GM23338 (cell line): ENCODE measurements at regions not wholly inside any gene's neighbourhood (a gene's known extent, or its start where the extent isn't known, plus 50 kb on each side); places are given as distances from the start of the nearest gene placed in this dataset.

ENCODE experiments used
- ATAC-seq: fragments of 200-7000 bp; cut with Tn5 transposase; 3 replicates; pipeline ENCODE4 v1.9.1; 2020
- DNase-seq: peaks from one replicate; pipeline ENCODE4 v3.0.0-alpha.2; 2015; ENCODE audit warnings: low spot score
- H2AFZ ChIP-seq: fragments of 200-600 bp; sonication (generic); 2 replicates; pipeline ENCODE4 v1.8.0; 2016; ENCODE audit warnings: antibody characterized with exemption, mild to moderate bottlenecking, moderate library complexity
- H3F3A ChIP-seq: fragments of 200-600 bp; sonication (generic); replicated peaks from 2 replicates; pipeline ENCODE4 v1.8.0; 2017; ENCODE audit warnings: antibody characterized with exemption, mixed run types, low read depth
- H3K27ac ChIP-seq: fragments of 200-600 bp; sonication (generic); 2 replicates; pipeline ENCODE4 v1.6.1; 2016; ENCODE audit warnings: low read depth
- H3K27me3 ChIP-seq: fragments of 200-600 bp; sonication (generic); 2 replicates; pipeline ENCODE4 v1.8.0; 2016; ENCODE audit warnings: mild to moderate bottlenecking, mixed run types, moderate library complexity; ENCODE audit not compliant: insufficient read depth
- H3K36me3 ChIP-seq: fragments of 200-600 bp; sonication (generic); 2 replicates; pipeline ENCODE4 v1.8.0; 2016; ENCODE audit warnings: mild to moderate bottlenecking; ENCODE audit not compliant: insufficient read depth
- H3K4me1 ChIP-seq: fragments of 200-600 bp; sonication (generic); 2 replicates; pipeline ENCODE4 v1.8.0; 2016; ENCODE audit warnings: mild to moderate bottlenecking, moderate library complexity; ENCODE audit not compliant: insufficient read depth
- H3K4me2 ChIP-seq: fragments of 200-600 bp; sonication (generic); 2 replicates; pipeline ENCODE4 v1.7.1; 2017; ENCODE audit warnings: mixed run types
- H3K4me3 ChIP-seq: fragments of 200-600 bp; sonication (generic); 2 replicates; pipeline ENCODE4 v1.6.1; 2016; ENCODE audit warnings: mixed run types
- H3K79me2 ChIP-seq: fragments of 200-600 bp; sonication (generic); replicated peaks from 2 replicates; pipeline ENCODE4 v1.8.0; 2017; ENCODE audit warnings: mild to moderate bottlenecking; ENCODE audit not compliant: insufficient read depth
- H3K9me2 ChIP-seq: fragments of 200-600 bp; sonication (generic); 2 replicates; pipeline ENCODE4 v1.8.0; 2017; ENCODE audit not compliant: insufficient read depth
- H4K20me1 ChIP-seq: fragments of 200-600 bp; sonication (generic); replicated peaks from 2 replicates; pipeline ENCODE4 v1.8.0; 2017; ENCODE audit warnings: mild to moderate bottlenecking; ENCODE audit not compliant: insufficient read depth
- H3K27ac Mint-ChIP-seq: 2 replicates; pipeline ENCODE4 v1.8.0; 2020; ENCODE audit warnings: inconsistent platforms, mild to moderate bottlenecking, moderate library complexity, mixed read lengths
- H3K27me3 Mint-ChIP-seq: 3 replicates; pipeline ENCODE4 v1.8.0; 2022; ENCODE audit warnings: low read depth, mild to moderate bottlenecking, moderate library complexity, mixed read lengths, inconsistent platforms; ENCODE audit not compliant: insufficient read depth, poor library complexity
- H3K36me3 Mint-ChIP-seq: 3 replicates; pipeline ENCODE4 v1.8.0; 2021; ENCODE audit warnings: low read depth, mild to moderate bottlenecking, inconsistent platforms, moderate library complexity, mixed read lengths
- H3K4me1 Mint-ChIP-seq: 3 replicates; pipeline ENCODE4 v1.8.0; 2020; ENCODE audit warnings: mild to moderate bottlenecking, inconsistent platforms, mixed read lengths
- H3K4me3 Mint-ChIP-seq: 3 replicates; pipeline ENCODE4 v1.8.0; 2021; ENCODE audit warnings: moderate library complexity, mild to moderate bottlenecking, inconsistent platforms, mixed read lengths
- H3K9me3 Mint-ChIP-seq: 3 replicates; pipeline ENCODE4 v1.8.0; 2020; ENCODE audit warnings: moderate library complexity, mild to moderate bottlenecking, inconsistent platforms, mixed read lengths
- CREB1 ChIP-seq: fragments of 250-450 bp; sonication (Bioruptor Pico); IDR thresholded peaks from 2 replicates; pipeline ENCODE4 v1.5.0; 2020; ENCODE audit warnings: low read depth, mild to moderate bottlenecking, moderate library complexity
- CTCF ChIP-seq, 2 experiments: fragments of 200-600 bp in 1 of 2; sonication (generic) in 1 of 2; conservative IDR thresholded peaks; 2 replicates each; pipeline versions ENCODE4 v1.5.1 to v1.6.1; 2016 to 2017; ENCODE audit warnings: antibody characterized with exemption in 2 of 2, low read depth in 2 of 2, mild to moderate bottlenecking in 2 of 2, moderate library complexity in 1 of 2
- ETS1 ChIP-seq: IDR thresholded peaks from 2 replicates; pipeline ENCODE4 v1.6.1; 2016; ENCODE audit warnings: antibody characterized with exemption
- EZH2 ChIP-seq: fragments of 200-600 bp; sonication (generic); IDR thresholded peaks from one replicate; pipeline ENCODE4 v1.8.0; 2017; ENCODE audit warnings: antibody characterized with exemption, mild to moderate bottlenecking, low read depth; ENCODE audit not compliant: unreplicated experiment
- EZH2phosphoT487 ChIP-seq: fragments of 200-600 bp; sonication (generic); IDR thresholded peaks from one replicate; pipeline ENCODE4 v1.8.1; 2018; ENCODE audit warnings: antibody characterized with exemption; ENCODE audit not compliant: unreplicated experiment
- JUNB ChIP-seq: IDR thresholded peaks from one replicate; pipeline ENCODE4 v1.6.1; 2016; ENCODE audit warnings: antibody characterized with exemption; ENCODE audit not compliant: unreplicated experiment
- NANOG ChIP-seq: IDR thresholded peaks from 2 replicates; pipeline ENCODE4 v1.6.1; 2016; ENCODE audit warnings: antibody characterized with exemption, borderline replicate concordance
- POLR2AphosphoS5 ChIP-seq: IDR thresholded peaks from 2 replicates; pipeline ENCODE4 v1.6.1; 2016; ENCODE audit warnings: antibody characterized with exemption, low read depth
- REST ChIP-seq: IDR thresholded peaks from one replicate; pipeline ENCODE4 v1.6.1; 2018; ENCODE audit warnings: antibody characterized with exemption; ENCODE audit not compliant: unreplicated experiment
- STAT1 ChIP-seq: IDR thresholded peaks from one replicate; pipeline ENCODE4 v1.6.1; 2016; ENCODE audit warnings: antibody characterized with exemption; ENCODE audit not compliant: unreplicated experiment
- ZNF114 ChIP-seq: fragments of 250-450 bp; sonication (Bioruptor Pico); IDR thresholded peaks from 2 replicates; pipeline ENCODE4 v1.5.0; 2020; ENCODE audit warnings: mild to moderate bottlenecking, moderate library complexity
- ZNF331 ChIP-seq: fragments of 250-450 bp; sonication (Bioruptor Pico); IDR thresholded peaks from 2 replicates; pipeline ENCODE4 v1.5.0; 2020; ENCODE audit warnings: low read depth, mild to moderate bottlenecking, moderate library complexity
- ZNF462 ChIP-seq: fragments of 250-450 bp; sonication (Bioruptor Pico); IDR thresholded peaks from 2 replicates; pipeline ENCODE4 v1.5.0; 2020; ENCODE audit warnings: mild to moderate bottlenecking, moderate library complexity

GRCh38 chr13:53568491-53568890, 539.9 kb downstream of the OLFM4 start:
- no peak for DNase-seq
- Mint-ChIP-seq H3K9me3 (no peaks in the 10 kb centered on the region), H3K36me3 (no peaks in the 10 kb centered on the region), H3K27me3 (no peaks in the 10 kb centered on the region), H3K4me3 (no peak overlapping the region), H3K27ac (peak overlapping the region; percentile 13; the same call in 1 of the 2 replicates), H3K4me1 (no peaks in the 10 kb centered on the region)
- H3K4me2 ChIP-seq, result no peak overlapping the region
- H3F3A ChIP-seq, result no peaks in the 10 kb centered on the region
- no peaks in the 10 kb centered on the region for H3K36me3 ChIP-seq
- TF ChIP-seq ZNF462 (CRISPR knock-in tag) (no peak), ETS1 (no peak), ZNF114 (CRISPR knock-in tag) (no peak), JUNB (no peak), REST (no peak), ZNF331 (CRISPR knock-in tag) (no peak), EZH2phosphoT487 (no peak), POLR2AphosphoS5 (no peak), NANOG (no peak), STAT1 (no peak), CREB1 (CRISPR knock-in tag) (no peak), EZH2 (no peak), CTCF (conservative IDR thresholded peaks at IDR 0.05; ENCODE audit: low read depth in 2 of 2) (no peak)
- H4K20me1 ChIP-seq, result no peaks in the 10 kb centered on the region
- no peaks in the 10 kb centered on the region for H3K79me2 ChIP-seq
- no peak overlapping the region for H3K27ac ChIP-seq
- H3K4me1 ChIP-seq, result no peaks in the 10 kb centered on the region
- no peak overlapping the region for H2AFZ ChIP-seq
- H3K9me2 ChIP-seq, result no peaks in the 10 kb centered on the region
- no peaks in the 10 kb centered on the region for H3K27me3 ChIP-seq
- ATAC-seq, result no peak
- H3K4me3 ChIP-seq, result no peak overlapping the region
